Endodermal cell (in vitro differentiated cells): ENCODE measurements at regions not wholly inside any gene's neighbourhood (a gene's known extent, or its start where the extent isn't known, plus 50 kb on each side); places are given as distances from the start of the nearest gene placed in this dataset.

Experiments
- DNase-seq: peaks from one replicate; pipeline ENCODE4 v3.0.0-alpha.2; 2017
- H3K27ac ChIP-seq: 2 replicates; pipeline ENCODE4 v1.5.1; 2013; ENCODE audit warnings: mild to moderate bottlenecking, low read depth, low read length, moderate library complexity
- H3K27me3 ChIP-seq: 2 replicates; pipeline ENCODE4 v1.6.1; 2013; ENCODE audit warnings: mild to moderate bottlenecking, low read length, moderate library complexity; ENCODE audit not compliant: insufficient read depth, control insufficient read depth, poor library complexity, severe bottlenecking
- H3K36me3 ChIP-seq: 2 replicates; pipeline ENCODE4 v1.7.0; 2013; ENCODE audit warnings: mild to moderate bottlenecking, low read length, moderate library complexity; ENCODE audit not compliant: control insufficient read depth, insufficient read depth
- H3K4me1 ChIP-seq: one replicate; pipeline ENCODE4 v1.7.0; 2013; ENCODE audit warnings: low read length; ENCODE audit not compliant: control insufficient read depth, insufficient read depth
- H3K4me3 ChIP-seq: 2 replicates; pipeline ENCODE4 v1.5.1; 2013; ENCODE audit warnings: mild to moderate bottlenecking, low read length, moderate library complexity
- H3K9ac ChIP-seq: 2 replicates; pipeline ENCODE4 v1.6.1; 2013; ENCODE audit warnings: mild to moderate bottlenecking, low read length, moderate library complexity; ENCODE audit not compliant: poor library complexity, severe bottlenecking; ENCODE audit errors: extremely low read depth
- H3K9me3 ChIP-seq: 2 replicates; pipeline ENCODE4 v1.6.1; 2013; ENCODE audit warnings: mild to moderate bottlenecking, low read length, moderate library complexity; ENCODE audit not compliant: control insufficient read depth
- H3K27ac Mint-ChIP-seq: 2 replicates; pipeline ENCODE4 v1.8.0; 2020; ENCODE audit warnings: mixed read lengths
- H3K27me3 Mint-ChIP-seq: 2 replicates; pipeline ENCODE4 v1.8.0; 2021; ENCODE audit warnings: mild to moderate bottlenecking, mixed read lengths; ENCODE audit not compliant: insufficient read depth
- H3K36me3 Mint-ChIP-seq: 2 replicates; pipeline ENCODE4 v1.8.0; 2020; ENCODE audit warnings: low read depth, mixed read lengths
- H3K4me1 Mint-ChIP-seq: 2 replicates; pipeline ENCODE4 v1.8.0; 2020; ENCODE audit warnings: mixed read lengths
- H3K4me3 Mint-ChIP-seq: 2 replicates; pipeline ENCODE4 v1.8.0; 2020; ENCODE audit warnings: mild to moderate bottlenecking, moderate library complexity, mixed read lengths
- H3K9me3 Mint-ChIP-seq: 2 replicates; pipeline ENCODE4 v1.8.0; 2020; ENCODE audit warnings: mild to moderate bottlenecking, mixed read lengths
- CTCF ChIP-seq: fragments of 200-600 bp; sonication (generic); conservative IDR thresholded peaks from 2 replicates; pipeline ENCODE4 v1.5.0; 2021; ENCODE audit warnings: antibody characterized with exemption, mild to moderate bottlenecking
- WGBS, 2 experiments: methylation state at CpG; one replicate each; pipeline versions ENCODE4 v1.1.5 to v1.1.7; 2013; ENCODE audit warnings: missing lambda C conversion rate in 2 of 2, mixed read lengths in 1 of 2; ENCODE audit not compliant: insufficient coverage in 1 of 2, insufficient read length in 1 of 2; 5-methylcytosine and 5-hydroxymethylcytosine counted together

- peaks cover 2% of the 10 kb centered on the region for H3K27me3 Mint-ChIP-seq
- DNase-seq, result no peak
- no peaks in the 10 kb centered on the region for H3K4me1 Mint-ChIP-seq
- Histone ChIP-seq H3K4me1 (no peaks in the 10 kb centered on the region), H3K9me3 (no peaks in the 10 kb centered on the region), H3K9ac (no peak overlapping the region), H3K4me3 (no peak overlapping the region), H3K27me3 (no peaks in the 10 kb centered on the region), H3K36me3 (no peaks in the 10 kb centered on the region), H3K27ac (no peak overlapping the region)
- TF ChIP-seq CTCF, result no peak
- H3K27ac Mint-ChIP-seq, result no peak overlapping the region
- H3K4me3 Mint-ChIP-seq, result no peak overlapping the region
- H3K9me3 Mint-ChIP-seq, result peaks cover 12% of the 10 kb centered on the region
- WGBS, 2 experiments, result 93% methylated on average over 2 of the region's 2 CpGs; no CpG with 5 or more reads in 1 of the 2 experiments
- H3K36me3 Mint-ChIP-seq, result no peaks in the 10 kb centered on the region
Observed at GRCh38 chrX:27903960-27904359, 77.3 kb downstream of the DCAF8L1 start.

- Histone ChIP-seq H3K27ac (no peak overlapping the region), H3K27me3 (no peaks in the 10 kb centered on the region), H3K36me3 (no peaks in the 10 kb centered on the region), H3K4me1 (no peaks in the 10 kb centered on the region), H3K9ac (no peak overlapping the region), H3K4me3 (no peak overlapping the region), H3K9me3 (no peaks in the 10 kb centered on the region)
- H3K36me3 Mint-ChIP-seq, result no peaks in the 10 kb centered on the region
- H3K27ac Mint-ChIP-seq, result no peak overlapping the region
- no peaks in the 10 kb centered on the region for H3K4me1 Mint-ChIP-seq
- no peak overlapping the region for H3K4me3 Mint-ChIP-seq
- 73% methylated on average over 2 of the region's 2 CpGs; no CpG with 5 or more reads in 1 of the 2 experiments for WGBS, 2 experiments
- DNase-seq, result no peak
- no peak for TF ChIP-seq CTCF
- peaks cover 49% of the 10 kb centered on the region for H3K27me3 Mint-ChIP-seq
- H3K9me3 Mint-ChIP-seq, result peaks cover 30% of the 10 kb centered on the region
Observed at GRCh38 chrX:27893871-27894270, 86.1 kb downstream of the MAGEB10 start.

GRCh38 chrX:27893211-27893610 lies 85.4 kb downstream of the MAGEB10 start:
- Mint-ChIP-seq H3K4me1 (no peaks in the 10 kb centered on the region), H3K4me3 (no peak overlapping the region), H3K36me3 (no peaks in the 10 kb centered on the region), H3K27me3 (peaks cover 56% of the 10 kb centered on the region), H3K27ac (no peak overlapping the region), H3K9me3 (peaks cover 27% of the 10 kb centered on the region)
- H3K36me3 ChIP-seq, result no peaks in the 10 kb centered on the region
- no peaks in the 10 kb centered on the region for H3K9me3 ChIP-seq
- 91 to 100% methylated on average over 1 to 3 of the region's 3 CpGs for WGBS, 2 experiments
- no peaks in the 10 kb centered on the region for H3K27me3 ChIP-seq
- H3K4me1 ChIP-seq, result no peaks in the 10 kb centered on the region
- H3K4me3 ChIP-seq, result no peak overlapping the region
- no peak for DNase-seq
- no peak overlapping the region for H3K9ac ChIP-seq
- H3K27ac ChIP-seq, result no peak overlapping the region
- no peak for TF ChIP-seq CTCF
